T-cell (primary cell): ENCODE measurements at regions not wholly inside any gene's neighbourhood (a gene's known extent, or its start where the extent isn't known, plus 50 kb on each side); places are given as distances from the start of the nearest gene placed in this dataset.

Source experiments
- ATAC-seq, 4 experiments: fragments of 200-7000 bp in 3 of 4; fragments of 150-1000 bp in 1 of 4; cut with Tn5 transposase; replicated peaks in 1 of 4; 1 replicate in 3 of 4; 2 replicates in 1 of 4; pipeline ENCODE4 v1.10.0; 2021; ENCODE audit warnings: moderate library complexity in 3 of 4, mild to moderate bottlenecking in 2 of 4, moderate number of reproducible peaks in 1 of 4
- CTCF ChIA-PET, 2 donors: fragments of 300-600 bp; sonication (Branson Sonifier 250); formaldehyde crosslinking; loops; one replicate each; lab custom pipeline; 2022; ENCODE audit warnings: antibody characterized with exemption in 2 of 2; lab: Charles Lee
- POLR2A ChIA-PET, 2 donors: fragments of 300-600 bp; sonication (Branson Sonifier 250); formaldehyde crosslinking; loops; one replicate each; lab custom pipeline; 2022; ENCODE audit warnings: antibody characterized with exemption in 2 of 2; lab: Charles Lee
- DNase-seq, 35 experiments: peaks; one replicate each; pipeline versions ENCODE4 v3.0.0 to v3.0.0-alpha.2; 2013 to 2023
- H3K27ac ChIP-seq: one replicate; pipeline ENCODE4 v1.5.1; 2013; ENCODE audit warnings: low read length
- H3K27me3 ChIP-seq, 2 experiments: replicated peaks in 1 of 2; 1 replicate in 1 of 2; 2 replicates in 1 of 2; pipeline versions ENCODE4 v1.6.1 to v1.7.0; 2013; ENCODE audit warnings: low read length in 1 of 2, mixed read lengths in 1 of 2; ENCODE audit not compliant: control insufficient read depth in 2 of 2, insufficient read depth in 2 of 2; ENCODE audit errors: extremely low read depth in 1 of 2
- H3K36me3 ChIP-seq, 2 donors: 1 replicate in 1 of 2; 2 replicates in 1 of 2; pipeline versions ENCODE4 v1.6.1 to v1.7.0; 2013; ENCODE audit warnings: low read length in 1 of 2; ENCODE audit not compliant: control insufficient read depth in 2 of 2, insufficient read depth in 1 of 2; ENCODE audit errors: extremely low read depth in 1 of 2
- H3K4me1 ChIP-seq, 2 experiments: 1 replicate in 1 of 2; 2 replicates in 1 of 2; pipeline versions ENCODE4 v1.6.1 to v1.7.0; 2013; ENCODE audit warnings: low read length in 2 of 2, mixed read lengths in 1 of 2; ENCODE audit not compliant: insufficient read depth in 2 of 2, control insufficient read depth in 1 of 2; ENCODE audit errors: extremely low read depth in 1 of 2
- H3K4me3 ChIP-seq, 2 donors: 1 replicate in 1 of 2; 2 replicates in 1 of 2; pipeline versions ENCODE4 v1.5.1 to v1.7.0; 2013; ENCODE audit warnings: mild to moderate bottlenecking in 2 of 2, low read length in 1 of 2, moderate library complexity in 1 of 2; ENCODE audit not compliant: control insufficient read depth in 1 of 2; ENCODE audit errors: extremely low read depth in 1 of 2
- H3K9me3 ChIP-seq: 2 replicates; pipeline ENCODE4 v1.7.0; 2013
- H3K27ac Mint-ChIP-seq, 2 donors: one replicate each; pipeline ENCODE4 v1.8.0; 2020 to 2021; ENCODE audit warnings: mild to moderate bottlenecking in 2 of 2, mixed read lengths in 2 of 2
- H3K27me3 Mint-ChIP-seq, 2 donors: one replicate each; pipeline ENCODE4 v1.8.0; 2021 to 2022; ENCODE audit warnings: mixed read lengths in 2 of 2
- H3K36me3 Mint-ChIP-seq: one replicate; pipeline ENCODE4 v1.8.0; 2021; ENCODE audit warnings: mixed read lengths
- H3K4me1 Mint-ChIP-seq, 3 donors: one replicate each; pipeline ENCODE4 v1.8.0; 2020 to 2022; ENCODE audit warnings: mixed read lengths in 3 of 3, mild to moderate bottlenecking in 1 of 3
- H3K4me3 Mint-ChIP-seq, 3 donors: one replicate each; pipeline ENCODE4 v1.8.0; 2020 to 2022; ENCODE audit warnings: mild to moderate bottlenecking in 3 of 3, mixed read lengths in 3 of 3, moderate library complexity in 3 of 3
- H3K9me3 Mint-ChIP-seq, 3 donors: one replicate each; pipeline ENCODE4 v1.8.0; 2020 to 2022; ENCODE audit warnings: mixed read lengths in 3 of 3
- WGBS: methylation state at CpG from one replicate; pipeline ENCODE4 v1.1.5; 2013; ENCODE audit warnings: missing lambda C conversion rate; ENCODE audit not compliant: insufficient coverage; 5-methylcytosine and 5-hydroxymethylcytosine counted together

DNA sequence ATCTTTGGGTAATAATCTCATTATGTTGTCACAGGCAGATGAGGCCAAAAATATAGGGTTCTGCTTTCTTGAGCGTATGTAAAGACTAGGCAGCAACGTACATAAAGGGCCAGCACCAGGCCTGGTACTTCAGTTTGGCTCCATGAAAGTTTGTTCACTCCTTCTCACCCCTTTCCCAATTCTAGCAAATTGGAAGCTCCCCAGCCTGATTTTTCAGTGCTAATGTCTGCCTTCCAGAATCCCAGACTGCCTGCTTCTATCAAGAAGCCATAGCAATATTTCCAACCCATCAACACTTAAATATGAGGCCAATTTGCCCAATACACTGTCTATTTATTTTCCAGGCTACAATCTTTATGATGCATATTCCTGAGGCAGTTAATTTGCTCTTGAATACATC lies 93.4 kb upstream of the PTPRT start:
- POLR2A ChIA-PET: no interaction called here

DNA sequence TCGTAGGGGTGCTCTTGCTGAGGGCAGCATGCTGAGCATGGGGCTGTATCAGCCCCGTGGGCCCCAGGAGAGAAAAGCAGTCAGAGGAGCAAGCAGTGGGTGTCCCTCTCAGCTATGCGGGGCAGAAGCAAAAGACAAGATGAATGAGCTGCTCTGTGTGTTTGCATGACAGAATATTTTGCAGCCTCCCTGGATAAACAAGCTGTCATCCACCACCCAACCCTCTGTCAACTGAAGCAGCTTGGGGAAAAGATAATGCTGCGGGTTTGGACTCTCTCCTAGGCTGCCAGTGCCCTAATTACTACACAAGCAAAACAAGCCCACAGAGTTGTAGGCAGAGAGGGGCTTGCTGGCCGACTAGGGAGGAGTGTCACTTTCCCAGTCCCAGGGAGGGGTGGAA lies 82.3 kb upstream of the PTPRT start:
- H3K27me3 ChIP-seq: peaks cover 0 to 12% of the 10 kb centered on the region in 2 experiments
- WGBS: 65% methylated on average over 2 of the region's 5 CpGs
- ChIA-PET CTCF (no interaction called here), POLR2A (no interaction called here)
- Mint-ChIP-seq H3K4me3 (no peak overlapping the region), H3K27me3 (peaks cover 5 to 10% of the 10 kb centered on the region in 2 donors), H3K9me3 (peaks cover 0 to 8% (median 0%) of the 10 kb centered on the region in 3 donors), H3K27ac (no peak overlapping the region), H3K36me3 (no peaks in the 10 kb centered on the region), H3K4me1 (no peaks in the 10 kb centered on the region)
- ATAC-seq (no peak), DNase-seq (no peak)
- no peaks in the 10 kb centered on the region for H3K36me3 ChIP-seq
- H3K9me3 ChIP-seq: no peaks in the 10 kb centered on the region
- no peak overlapping the region for H3K4me3 ChIP-seq
- H3K4me1 ChIP-seq: no peaks in the 10 kb centered on the region
- H3K27ac ChIP-seq: no peak overlapping the region

More for the DNA sequence above, 93.4 kb upstream of the PTPRT start:
- Mint-ChIP-seq H3K36me3 (no peaks in the 10 kb centered on the region), H3K27me3 (peaks cover 11 to 16% of the 10 kb centered on the region in 2 donors), H3K4me1 (no peaks in the 10 kb centered on the region), H3K4me3 (no peak overlapping the region), H3K27ac (no peak overlapping the region), H3K9me3 (peaks cover 0 to 6% (median 0%) of the 10 kb centered on the region in 3 donors)
- ATAC-seq (no peak), DNase-seq (no peak)
- 94% methylated on average over 2 of the region's 2 CpGs for WGBS
- H3K36me3 ChIP-seq: no peaks in the 10 kb centered on the region
- no peaks in the 10 kb centered on the region for H3K9me3 ChIP-seq
- CTCF ChIA-PET: no interaction called here
- peaks cover 0 to 4% of the 10 kb centered on the region in 2 experiments for H3K27me3 ChIP-seq
- no peak overlapping the region for H3K27ac ChIP-seq
- no peaks in the 10 kb centered on the region for H3K4me1 ChIP-seq
- no peak overlapping the region for H3K4me3 ChIP-seq

DNA sequence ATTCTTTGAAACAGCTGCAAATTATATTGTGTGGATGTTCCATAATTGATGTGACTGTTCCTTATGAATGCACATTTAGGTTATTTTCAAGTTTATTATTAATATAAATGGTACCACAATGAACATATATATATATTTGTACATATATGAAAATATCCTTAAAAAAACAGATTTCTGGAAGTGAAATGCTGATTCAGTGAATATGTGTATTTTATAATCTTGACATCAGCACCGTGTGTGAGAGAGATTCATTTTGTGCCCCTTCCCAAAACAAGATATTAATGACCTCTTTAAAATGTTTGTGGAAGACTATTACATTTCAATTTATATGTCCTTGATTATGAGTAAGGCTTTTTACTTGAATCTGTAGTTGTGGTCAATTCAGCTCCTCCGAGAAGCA lies 75.7 kb upstream of the PTPRT start:
- Mint-ChIP-seq H3K27ac (no peak overlapping the region), H3K36me3 (no peaks in the 10 kb centered on the region), H3K27me3 (peaks cover 4 to 12% of the 10 kb centered on the region in 2 donors), H3K4me1 (no peaks in the 10 kb centered on the region), H3K9me3 (peaks cover 0 to 4% (median 0%) of the 10 kb centered on the region in 3 donors), H3K4me3 (no peak overlapping the region)
- ChIA-PET POLR2A (no interaction called here), CTCF (no interaction called here)
- ATAC-seq: no peak
- Histone ChIP-seq H3K9me3 (no peaks in the 10 kb centered on the region), H3K4me3 (no peak overlapping the region), H3K27ac (no peak overlapping the region), H3K36me3 (no peaks in the 10 kb centered on the region), H3K4me1 (no peaks in the 10 kb centered on the region), H3K27me3 (peaks cover 2 to 7% of the 10 kb centered on the region in 2 experiments)
- WGBS: 67% methylated on average over 1 of the region's 2 CpGs
- no peak for DNase-seq

DNA sequence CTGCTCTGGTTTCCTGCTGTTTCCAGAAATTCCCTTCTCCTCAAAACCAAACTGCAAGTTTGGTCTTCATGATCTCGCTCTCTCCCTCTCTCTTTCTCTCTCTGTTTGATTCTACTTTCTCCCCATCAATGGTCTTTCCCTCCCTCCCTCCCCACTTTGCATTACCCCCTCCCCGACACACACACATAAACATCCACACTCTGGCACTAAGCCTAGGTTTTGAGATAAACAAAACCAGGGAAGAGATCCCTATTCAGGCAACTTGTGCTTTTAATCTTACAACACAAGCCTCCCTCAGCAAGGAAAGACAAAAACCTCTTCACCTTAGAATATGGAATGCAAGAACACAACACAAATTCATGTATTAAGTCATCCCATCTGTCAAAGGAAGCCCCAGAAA lies 73.5 kb upstream of the PTPRT start:
- peaks cover 0 to 7% (median 4%) of the 10 kb centered on the region in 3 donors for H3K9me3 Mint-ChIP-seq
- no peaks in the 10 kb centered on the region for H3K36me3 Mint-ChIP-seq
- 53% methylated on average over 2 of the region's 2 CpGs for WGBS
- ChIA-PET CTCF (no interaction called here), POLR2A (no interaction called here)
- Histone ChIP-seq H3K27ac (no peak overlapping the region), H3K36me3 (no peaks in the 10 kb centered on the region), H3K9me3 (no peaks in the 10 kb centered on the region), H3K4me3 (no peak overlapping the region), H3K4me1 (no peaks in the 10 kb centered on the region), H3K27me3 (peaks cover 2 to 6% of the 10 kb centered on the region in 2 experiments)
- DNase-seq (no peak), ATAC-seq (no peak)
- H3K4me3 Mint-ChIP-seq: no peak overlapping the region
- H3K27me3 Mint-ChIP-seq: peaks cover 7 to 12% of the 10 kb centered on the region in 2 donors
- H3K4me1 Mint-ChIP-seq: no peaks in the 10 kb centered on the region
- H3K27ac Mint-ChIP-seq: no peak overlapping the region

DNA sequence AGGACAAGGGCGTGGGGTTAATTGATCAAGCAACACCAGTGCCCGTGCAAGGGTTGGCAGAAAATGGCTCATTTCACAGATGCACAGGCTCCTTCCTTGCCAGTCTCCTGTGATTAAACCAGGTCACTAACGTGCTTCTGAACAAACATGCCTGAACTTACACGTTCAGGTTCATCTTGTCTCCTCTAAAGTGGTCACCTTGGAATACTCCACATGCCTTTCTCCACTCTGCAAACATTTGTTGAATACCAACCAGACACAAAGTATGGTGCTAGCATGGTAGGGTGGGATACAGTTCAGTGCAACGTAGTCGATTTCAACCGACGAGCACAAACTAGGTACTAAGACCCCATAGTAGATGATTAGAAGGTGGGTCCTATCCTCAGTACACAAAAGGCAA lies 72.6 kb upstream of the PTPRT start:
- no peak for DNase-seq
- CTCF ChIA-PET: no interaction called here
- H3K4me1 ChIP-seq: no peaks in the 10 kb centered on the region

DNA sequence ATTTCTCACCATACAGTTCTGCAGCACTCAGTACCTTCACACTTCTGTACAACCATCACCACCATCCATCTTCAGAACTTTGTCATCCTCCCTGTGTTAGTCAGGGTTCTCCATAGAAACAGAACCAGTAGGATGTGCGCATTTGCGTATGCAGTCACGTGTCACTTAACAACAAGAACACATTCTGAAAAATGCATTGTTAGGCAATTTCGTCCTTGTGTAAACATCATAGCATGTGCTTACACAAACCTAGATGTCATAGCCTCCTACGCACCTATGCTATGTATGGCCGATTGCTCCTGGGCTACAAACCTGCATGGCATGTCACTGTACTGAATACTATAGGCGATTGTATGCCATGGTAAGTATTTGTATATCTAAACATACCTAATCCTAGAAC lies 66.2 kb upstream of the PTPRT start:
- no peaks in the 10 kb centered on the region for H3K4me1 ChIP-seq
- H3K27me3 Mint-ChIP-seq: peaks cover 3 to 7% of the 10 kb centered on the region in 2 donors
- WGBS: 68% methylated on average over 4 of the region's 7 CpGs
- H3K4me3 Mint-ChIP-seq: no peak overlapping the region
- peaks cover 0 to 5% of the 10 kb centered on the region in 2 experiments for H3K27me3 ChIP-seq
- CTCF ChIA-PET: no interaction called here
- no peak overlapping the region for H3K27ac Mint-ChIP-seq
- no peak overlapping the region for H3K4me3 ChIP-seq
- H3K9me3 ChIP-seq: no peaks in the 10 kb centered on the region
- H3K27ac ChIP-seq: no peak overlapping the region
- DNase-seq (no peak), ATAC-seq (no peak)
- H3K9me3 Mint-ChIP-seq: peaks cover 0 to 7% (median 4%) of the 10 kb centered on the region in 3 donors
- POLR2A ChIA-PET: no interaction called here
- no peaks in the 10 kb centered on the region for H3K4me1 Mint-ChIP-seq
- no peaks in the 10 kb centered on the region for H3K36me3 Mint-ChIP-seq
- H3K36me3 ChIP-seq: no peaks in the 10 kb centered on the region

More for the DNA sequence above, 72.6 kb upstream of the PTPRT start:
- H3K9me3 ChIP-seq: no peaks in the 10 kb centered on the region
- no peak overlapping the region for H3K4me3 Mint-ChIP-seq
- peaks cover 2 to 6% of the 10 kb centered on the region in 2 experiments for H3K27me3 ChIP-seq
- no peak overlapping the region for H3K27ac Mint-ChIP-seq
- H3K36me3 ChIP-seq: no peaks in the 10 kb centered on the region
- H3K9me3 Mint-ChIP-seq: peaks cover 0 to 7% (median 4%) of the 10 kb centered on the region in 3 donors
- 82% methylated on average over 3 of the region's 8 CpGs for WGBS
- no peak overlapping the region for H3K4me3 ChIP-seq
- no peak overlapping the region for H3K27ac ChIP-seq
- POLR2A ChIA-PET: no interaction called here
- no peak for ATAC-seq
- peaks cover 7 to 12% of the 10 kb centered on the region in 2 donors for H3K27me3 Mint-ChIP-seq
- H3K4me1 Mint-ChIP-seq: no peaks in the 10 kb centered on the region
- H3K36me3 Mint-ChIP-seq: no peaks in the 10 kb centered on the region

DNA sequence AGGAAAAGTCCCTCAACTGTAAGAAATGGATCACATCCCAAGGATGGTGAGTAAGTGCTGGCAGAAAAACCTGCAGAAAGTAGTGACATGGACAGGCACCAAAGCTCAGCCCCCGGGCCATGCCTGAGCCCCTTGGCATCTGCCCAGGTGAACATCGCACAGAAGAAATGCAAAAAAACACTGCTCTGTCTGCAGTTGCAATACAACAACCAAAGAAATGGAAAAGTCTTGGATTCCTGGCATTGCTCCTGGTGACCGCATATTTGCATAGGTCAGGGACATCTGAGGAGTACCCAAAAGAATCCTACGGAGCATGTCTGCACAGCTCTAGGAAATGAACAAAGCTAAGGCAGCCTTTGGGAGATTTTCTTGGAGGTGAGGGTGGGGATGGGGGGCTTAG lies 63.1 kb upstream of the PTPRT start:
- Mint-ChIP-seq H3K36me3 (no peaks in the 10 kb centered on the region), H3K9me3 (peaks cover 0 to 4% (median 0%) of the 10 kb centered on the region in 3 donors)

More for the DNA sequence above, 63.1 kb upstream of the PTPRT start:
- DNase-seq (no peak), ATAC-seq (no peak)
- H3K27me3 Mint-ChIP-seq: peaks cover 0 to 11% of the 10 kb centered on the region in 2 donors
- no peaks in the 10 kb centered on the region for H3K4me1 Mint-ChIP-seq
- Histone ChIP-seq H3K4me3 (no peak overlapping the region), H3K4me1 (no peaks in the 10 kb centered on the region), H3K27ac (no peak overlapping the region), H3K27me3 (peaks cover 0 to 5% of the 10 kb centered on the region in 2 experiments), H3K9me3 (no peaks in the 10 kb centered on the region), H3K36me3 (no peaks in the 10 kb centered on the region)
- POLR2A ChIA-PET: no interaction called here
- 93% methylated on average over 2 of the region's 4 CpGs for WGBS
- H3K27ac Mint-ChIP-seq: no peak overlapping the region
- CTCF ChIA-PET: no interaction called here
- no peak overlapping the region for H3K4me3 Mint-ChIP-seq
